Naive B cell (primary cell): ENCODE measurements at regions not wholly inside any gene's neighbourhood (a gene's known extent, or its start where the extent isn't known, plus 50 kb on each side); places are given as distances from the start of the nearest gene placed in this dataset.

Experiments
- ATAC-seq, 2 donors: fragments of 150-1000 bp; cut with Tn5 transposase; 2 replicates each; pipeline ENCODE4 v1.10.0; 2021; ENCODE audit warnings: low read depth in 2 of 2, mild to moderate bottlenecking in 2 of 2, moderate library complexity in 2 of 2
- DNase-seq: peaks from one replicate; pipeline ENCODE4 v3.0.0; 2022
- H3K27ac Mint-ChIP-seq, 6 donors: one replicate each; pipeline ENCODE4 v1.8.0; 2020 to 2022; ENCODE audit warnings: mild to moderate bottlenecking in 6 of 6, mixed read lengths in 6 of 6, moderate library complexity in 5 of 6, inconsistent platforms in 2 of 6
- H3K27me3 Mint-ChIP-seq, 3 donors: one replicate each; pipeline ENCODE4 v1.8.0; 2021 to 2022; ENCODE audit warnings: mixed read lengths in 3 of 3, mild to moderate bottlenecking in 1 of 3
- H3K36me3 Mint-ChIP-seq, 2 donors: one replicate each; pipeline ENCODE4 v1.8.0; 2020 to 2022; ENCODE audit warnings: mixed read lengths in 2 of 2, inconsistent platforms in 1 of 2, mild to moderate bottlenecking in 1 of 2
- H3K4me1 Mint-ChIP-seq, 3 donors: one replicate each; pipeline ENCODE4 v1.8.0; 2020 to 2022; ENCODE audit warnings: mixed read lengths in 3 of 3, inconsistent platforms in 1 of 3, mild to moderate bottlenecking in 1 of 3, moderate library complexity in 1 of 3
- H3K4me3 Mint-ChIP-seq, 8 donors: one replicate each; pipeline ENCODE4 v1.8.0; 2020 to 2022; ENCODE audit warnings: mild to moderate bottlenecking in 8 of 8, mixed read lengths in 8 of 8, moderate library complexity in 8 of 8, inconsistent platforms in 2 of 8
- H3K9me3 Mint-ChIP-seq, 7 donors: one replicate each; pipeline ENCODE4 v1.8.0; 2020 to 2022; ENCODE audit warnings: mixed read lengths in 7 of 7, mild to moderate bottlenecking in 5 of 7, inconsistent platforms in 2 of 7, moderate library complexity in 1 of 7

DNA sequence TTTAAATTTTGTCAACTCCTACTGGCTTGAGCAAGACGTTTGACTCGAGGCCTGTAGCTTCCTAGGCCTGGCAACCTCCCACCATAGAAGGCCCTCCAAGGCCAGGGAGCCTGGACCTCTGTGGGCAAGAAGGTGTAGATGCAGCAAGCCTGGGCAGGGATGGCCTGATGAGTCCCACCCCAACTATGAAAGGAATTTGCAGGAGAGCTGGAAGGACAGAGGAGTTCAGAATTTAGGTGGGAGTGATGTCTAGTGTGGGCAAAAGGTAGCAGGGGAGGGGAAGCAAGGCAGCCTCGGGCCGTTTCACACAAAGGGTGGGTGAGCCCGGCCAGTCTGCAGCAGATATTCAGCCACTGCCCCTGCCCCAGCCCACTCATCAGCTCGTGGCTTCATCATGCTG is 245.2 kb downstream of the CDH26 start:
- H3K36me3 Mint-ChIP-seq, result no peaks in the 10 kb centered on the region
- H3K4me1 Mint-ChIP-seq, result peaks cover 0 to 3% (median 0%) of the 10 kb centered on the region in 3 donors
- peaks cover 0 to 9% (median 8%) of the 10 kb centered on the region in 3 donors for H3K27me3 Mint-ChIP-seq
- DNase-seq, result no peak
- peak overlapping the region in 1 of 6 donors; percentile 40 for H3K27ac Mint-ChIP-seq
- H3K9me3 Mint-ChIP-seq, result peaks cover 0 to 14% (median 5%) of the 10 kb centered on the region in 7 donors
- no peak overlapping the region for H3K4me3 Mint-ChIP-seq
- no peak for ATAC-seq

DNA sequence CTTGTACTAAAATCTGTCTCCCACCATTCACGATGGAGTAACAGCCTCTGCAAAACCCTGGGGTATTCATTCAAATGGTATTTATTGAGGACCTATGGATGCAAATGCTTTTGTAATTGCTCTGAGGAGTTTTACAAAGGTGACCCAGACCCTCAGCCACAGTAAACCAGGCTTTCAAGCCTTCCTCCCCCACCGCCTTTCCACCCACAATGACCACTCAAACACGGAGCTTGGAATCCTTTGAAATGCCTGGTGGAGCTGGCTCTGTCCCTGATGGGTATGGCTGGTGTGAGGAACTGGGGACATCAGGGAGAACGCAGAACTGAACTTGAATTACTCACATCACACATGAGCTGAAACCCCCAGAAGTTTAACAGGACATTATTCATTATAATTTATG is 246.4 kb downstream of the CDH26 start:
- peaks cover 0 to 8% (median 0%) of the 10 kb centered on the region in 3 donors for H3K27me3 Mint-ChIP-seq
- ATAC-seq (no peak), DNase-seq (no peak)
- H3K36me3 Mint-ChIP-seq, result no peaks in the 10 kb centered on the region
- H3K4me3 Mint-ChIP-seq, result no peak overlapping the region
- H3K27ac Mint-ChIP-seq, result no peak overlapping the region
- peaks cover 0 to 2% (median 0%) of the 10 kb centered on the region in 7 donors for H3K9me3 Mint-ChIP-seq
- H3K4me1 Mint-ChIP-seq, result peaks cover 0 to 3% (median 0%) of the 10 kb centered on the region in 3 donors

DNA sequence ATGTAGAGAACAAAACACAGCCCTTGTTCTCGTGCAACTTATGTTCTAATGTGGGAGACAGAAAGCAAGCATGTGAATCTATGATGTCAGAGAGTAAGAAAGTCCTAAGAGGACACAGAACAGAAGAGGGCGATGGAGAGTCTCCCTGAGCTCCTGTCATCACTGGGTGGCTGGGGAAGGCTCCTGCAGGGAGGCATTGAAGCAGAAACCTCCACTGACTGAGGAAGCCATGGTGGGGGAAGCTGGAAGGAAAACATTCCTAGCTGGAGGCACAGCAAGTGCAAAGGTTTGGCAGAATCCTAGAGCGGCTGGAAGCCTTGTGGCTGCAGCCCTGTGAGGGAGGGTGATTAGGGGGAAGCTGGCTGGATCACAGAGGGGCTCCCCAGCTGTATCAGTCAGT is 248.0 kb downstream of the CDH26 start:
- Mint-ChIP-seq H3K27ac (no peak overlapping the region), H3K4me1 (peaks cover 0 to 4% (median 3%) of the 10 kb centered on the region in 3 donors), H3K27me3 (peaks cover 0 to 8% (median 3%) of the 10 kb centered on the region in 3 donors), H3K9me3 (no peaks in the 10 kb centered on the region), H3K36me3 (no peaks in the 10 kb centered on the region), H3K4me3 (no peak overlapping the region)
- DNase-seq (no peak), ATAC-seq (no peak)

DNA sequence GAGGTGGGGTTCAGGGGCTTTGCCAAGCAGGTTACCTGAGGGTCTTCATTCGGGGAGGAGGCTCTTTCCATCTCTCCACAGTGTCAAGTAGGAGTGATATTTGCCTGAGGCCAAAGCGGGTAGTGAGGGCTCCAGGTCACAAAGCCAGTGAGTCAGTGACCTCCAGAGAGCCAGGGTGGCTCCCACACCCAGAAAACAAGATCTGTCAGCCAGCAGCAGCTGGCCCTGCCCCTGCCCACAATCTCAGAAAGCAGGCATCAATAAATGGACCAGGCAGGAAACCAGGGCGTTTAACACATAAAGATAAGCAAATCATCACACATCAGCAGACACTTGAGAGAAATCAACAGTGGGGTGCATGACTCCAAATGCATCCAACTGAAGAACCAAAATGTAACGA is 250.8 kb downstream of the CDH26 start:
- peaks cover 0 to 7% (median 3%) of the 10 kb centered on the region in 3 donors for H3K4me1 Mint-ChIP-seq
- ATAC-seq, result no peak
- H3K36me3 Mint-ChIP-seq, result no peaks in the 10 kb centered on the region
- DNase-seq, result no peak
- H3K4me3 Mint-ChIP-seq, result no peak overlapping the region
- H3K27me3 Mint-ChIP-seq, result peaks cover 0 to 8% (median 4%) of the 10 kb centered on the region in 3 donors
- no peaks in the 10 kb centered on the region for H3K9me3 Mint-ChIP-seq
- H3K27ac Mint-ChIP-seq, result no peak overlapping the region

DNA sequence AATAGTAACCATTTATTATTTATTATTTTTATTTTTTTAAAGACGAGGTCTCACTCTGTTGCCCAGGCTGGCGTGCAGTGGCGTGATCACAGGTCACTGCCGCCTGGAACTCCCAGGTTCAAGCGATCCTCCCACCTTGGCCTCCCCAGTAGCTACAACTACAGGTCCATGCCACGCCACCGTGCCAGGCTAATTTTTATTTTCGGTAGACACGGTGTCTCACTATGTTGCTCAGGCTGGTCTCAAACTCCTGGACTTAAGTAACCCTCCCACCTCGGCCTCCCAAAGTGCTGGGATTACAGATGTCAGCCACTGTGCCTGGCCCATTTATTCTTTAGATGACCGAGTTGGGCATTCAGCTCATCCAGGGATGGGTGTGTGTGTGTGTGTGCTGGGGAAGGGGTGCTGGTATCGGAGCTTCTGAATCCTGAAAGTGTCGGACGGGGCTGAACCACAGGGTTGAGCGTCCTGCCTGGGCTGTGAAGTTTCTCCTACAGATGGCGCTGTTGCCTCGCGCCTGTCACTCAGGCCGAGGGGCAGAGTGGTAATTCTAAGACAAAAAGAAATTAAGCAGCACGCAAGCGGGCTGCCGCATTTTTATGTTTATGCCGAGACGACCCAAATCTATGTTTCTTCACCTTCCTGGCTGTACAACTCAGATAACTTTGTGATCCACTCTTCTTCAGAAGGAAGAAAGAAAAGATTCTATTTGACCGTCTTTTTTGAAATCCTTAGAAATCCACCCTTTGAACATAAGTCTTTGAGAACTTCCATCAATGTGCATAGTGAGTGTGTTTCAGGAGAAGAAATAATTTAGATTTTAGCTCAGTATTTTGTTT is 252.8 kb downstream of the CDH26 start:
- Mint-ChIP-seq H3K36me3 (no peaks in the 10 kb centered on the region), H3K27ac (no peak overlapping the region), H3K4me1 (peaks cover 0 to 7% (median 3%) of the 10 kb centered on the region in 3 donors), H3K27me3 (peaks cover 0 to 8% (median 5%) of the 10 kb centered on the region in 3 donors), H3K4me3 (no peak overlapping the region), H3K9me3 (no peaks in the 10 kb centered on the region)
- ATAC-seq (no peak), DNase-seq (no peak)

DNA sequence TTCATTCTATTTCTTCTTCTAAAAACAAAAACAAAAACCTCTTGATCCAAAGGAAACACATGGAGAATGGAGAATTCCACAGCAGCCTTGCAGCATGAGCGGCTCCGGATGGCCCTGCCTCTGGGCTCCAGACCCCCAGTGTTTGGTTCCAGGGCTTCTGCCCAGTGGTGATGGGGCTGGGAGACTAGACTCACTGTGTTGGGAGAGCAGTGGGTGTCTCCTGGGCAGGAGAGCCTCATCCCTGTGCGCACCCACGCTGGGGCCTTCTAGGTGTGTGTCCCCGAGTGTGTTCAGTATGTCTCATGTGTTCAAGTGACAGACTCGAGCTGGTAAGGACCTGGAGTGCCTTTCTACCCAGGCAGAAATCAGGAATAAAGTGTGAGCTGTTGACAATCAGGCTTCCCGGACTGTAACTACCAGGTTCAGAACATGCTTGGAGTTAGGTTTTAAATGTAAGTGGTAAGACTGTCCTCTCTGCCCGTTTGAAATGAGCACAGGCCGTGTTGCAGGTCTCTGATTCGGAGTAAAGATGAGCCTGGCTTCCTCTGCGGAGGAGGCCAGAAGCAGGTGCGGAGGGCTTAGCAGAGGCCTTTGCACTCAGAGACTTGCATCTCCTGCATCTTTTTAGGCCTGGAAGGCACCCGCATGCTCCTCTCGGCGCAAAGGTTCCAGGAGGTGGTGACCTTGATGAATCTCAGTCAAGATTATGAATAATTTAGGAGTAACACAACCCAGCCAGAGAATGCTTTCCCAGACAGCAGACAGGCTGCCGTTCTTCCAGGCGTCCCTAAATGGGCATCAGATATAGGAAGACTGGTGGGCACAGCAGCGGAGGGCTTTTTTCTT is 253.6 kb downstream of the CDH26 start:
- no peaks in the 10 kb centered on the region for H3K36me3 Mint-ChIP-seq

DNA sequence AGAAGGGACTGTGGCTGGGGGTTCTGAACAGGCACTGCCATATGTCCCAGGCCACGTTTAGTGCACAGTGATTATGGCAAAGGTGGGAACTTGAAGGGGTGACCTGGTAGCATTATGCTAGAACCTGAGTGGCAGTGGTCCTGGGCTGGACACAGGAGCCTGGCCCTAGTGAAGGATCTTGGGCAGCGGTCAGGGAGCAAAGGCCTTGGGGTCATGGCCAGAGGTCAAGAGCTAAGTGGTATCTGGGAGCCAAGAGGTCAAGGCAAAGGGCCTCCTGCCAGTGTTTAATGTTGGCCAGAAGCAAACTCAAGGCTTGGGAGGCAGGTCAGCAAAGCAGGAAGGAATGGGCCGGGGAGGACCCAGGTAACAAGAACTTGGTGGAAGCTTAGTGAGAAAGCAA is 254.5 kb downstream of the CDH26 start:
- H3K27me3 Mint-ChIP-seq, result peaks cover 0 to 12% (median 0%) of the 10 kb centered on the region in 3 donors
- no peak overlapping the region for H3K27ac Mint-ChIP-seq
- DNase-seq, result no peak
- ATAC-seq, result no peak
- H3K4me3 Mint-ChIP-seq, result no peak overlapping the region
- H3K9me3 Mint-ChIP-seq, result no peaks in the 10 kb centered on the region
- H3K36me3 Mint-ChIP-seq, result no peaks in the 10 kb centered on the region
- peaks cover 0 to 7% (median 0%) of the 10 kb centered on the region in 3 donors for H3K4me1 Mint-ChIP-seq

More for the DNA sequence above, 253.6 kb downstream of the CDH26 start:
- H3K4me1 Mint-ChIP-seq, result peaks cover 0 to 7% (median 0%) of the 10 kb centered on the region in 3 donors
- no peak overlapping the region for H3K4me3 Mint-ChIP-seq
- no peak for ATAC-seq
- H3K27ac Mint-ChIP-seq, result no peak overlapping the region
- H3K27me3 Mint-ChIP-seq, result peaks cover 0 to 12% (median 0%) of the 10 kb centered on the region in 3 donors
- DNase-seq, result no peak
- no peaks in the 10 kb centered on the region for H3K9me3 Mint-ChIP-seq

DNA sequence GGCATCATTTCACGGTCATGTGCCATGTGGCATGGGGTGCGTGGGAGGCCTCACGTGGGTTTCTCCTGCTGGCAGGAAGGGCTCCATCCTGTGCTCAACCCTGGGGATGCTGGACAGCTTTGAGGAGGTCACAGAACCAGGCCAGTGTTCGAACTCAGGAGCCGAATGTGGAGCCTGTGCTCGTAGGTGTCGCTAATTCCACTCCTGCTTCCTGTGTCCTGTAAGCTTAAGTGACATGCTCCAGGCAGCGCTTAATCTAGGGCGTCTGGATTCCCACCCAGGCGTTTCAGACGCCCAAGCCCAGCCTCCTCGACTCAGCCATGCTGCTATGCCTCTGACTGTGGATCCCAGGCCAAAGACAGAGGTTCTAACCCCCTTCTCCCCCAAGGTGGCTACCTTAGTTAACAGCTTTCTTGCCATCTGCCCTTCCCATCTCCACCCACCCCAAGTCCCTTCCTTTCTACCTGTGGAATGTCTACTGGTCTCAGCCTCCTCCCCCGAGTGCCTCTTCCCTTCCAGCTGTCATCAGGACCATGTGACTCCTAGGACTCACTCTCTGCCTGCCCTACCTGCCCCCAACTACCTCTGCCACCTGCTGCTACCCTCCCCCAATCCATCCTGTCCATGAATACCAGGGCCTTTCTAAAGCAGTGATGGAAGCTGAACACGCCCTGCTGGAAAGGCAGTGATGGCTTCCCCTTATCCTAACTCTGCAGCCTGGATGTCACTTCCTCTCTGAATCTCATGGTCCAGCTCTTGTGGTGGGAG is 255.1 kb downstream of the CDH26 start:
- Mint-ChIP-seq H3K27ac (no peak overlapping the region), H3K9me3 (no peaks in the 10 kb centered on the region), H3K27me3 (peaks cover 0 to 12% (median 0%) of the 10 kb centered on the region in 3 donors), H3K4me3 (no peak overlapping the region), H3K36me3 (no peaks in the 10 kb centered on the region), H3K4me1 (peaks cover 0 to 7% (median 0%) of the 10 kb centered on the region in 3 donors)
- DNase-seq (no peak), ATAC-seq (no peak)

DNA sequence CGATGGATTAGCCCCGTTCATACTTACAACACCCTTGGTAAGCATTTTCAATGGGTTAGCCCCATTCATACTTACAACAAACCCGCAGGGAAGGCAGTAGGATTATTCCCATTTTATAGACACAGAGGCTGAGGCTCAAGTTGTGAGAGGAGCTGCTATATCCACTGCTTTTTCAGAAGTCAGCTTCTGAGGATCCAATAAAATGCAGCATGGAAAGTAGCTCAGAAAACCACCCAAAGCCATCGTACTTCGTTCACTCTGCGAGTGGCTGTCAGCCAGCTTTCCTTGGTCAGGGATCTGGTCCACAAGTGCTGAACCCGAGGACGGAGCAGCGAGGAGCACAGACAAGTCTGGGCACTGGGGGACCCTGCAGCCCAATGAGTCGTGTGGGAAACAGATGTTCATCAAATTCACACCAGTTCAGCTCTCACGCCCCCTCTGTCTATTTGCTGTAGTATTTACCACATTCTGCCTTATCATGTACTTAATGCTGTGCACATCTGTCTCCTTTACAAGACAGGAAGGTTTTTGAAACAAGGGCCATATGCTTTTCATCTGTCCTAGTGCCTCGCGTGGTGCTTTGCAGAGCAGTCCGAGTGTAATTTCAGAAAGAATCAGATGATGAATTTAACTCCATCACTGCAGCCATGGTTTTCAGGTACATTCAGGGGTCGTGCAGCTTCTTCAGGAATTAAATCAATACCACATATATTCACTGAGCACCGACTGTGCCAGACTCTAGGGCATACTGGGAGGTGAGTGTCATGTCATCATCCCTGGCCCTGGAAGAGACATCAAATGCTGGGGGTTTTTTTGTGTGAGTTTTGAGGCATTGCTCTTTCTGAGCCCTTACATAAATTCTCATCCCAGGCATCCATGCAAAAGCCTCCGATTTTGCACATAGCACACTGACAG is 256.9 kb downstream of the CDH26 start:
- Mint-ChIP-seq H3K27me3 (peaks cover 0 to 12% (median 0%) of the 10 kb centered on the region in 3 donors), H3K9me3 (no peaks in the 10 kb centered on the region), H3K4me3 (no peak overlapping the region), H3K4me1 (peaks cover 0 to 7% (median 0%) of the 10 kb centered on the region in 3 donors), H3K27ac (no peak overlapping the region), H3K36me3 (no peaks in the 10 kb centered on the region)
- DNase-seq (no peak), ATAC-seq (no peak)

DNA sequence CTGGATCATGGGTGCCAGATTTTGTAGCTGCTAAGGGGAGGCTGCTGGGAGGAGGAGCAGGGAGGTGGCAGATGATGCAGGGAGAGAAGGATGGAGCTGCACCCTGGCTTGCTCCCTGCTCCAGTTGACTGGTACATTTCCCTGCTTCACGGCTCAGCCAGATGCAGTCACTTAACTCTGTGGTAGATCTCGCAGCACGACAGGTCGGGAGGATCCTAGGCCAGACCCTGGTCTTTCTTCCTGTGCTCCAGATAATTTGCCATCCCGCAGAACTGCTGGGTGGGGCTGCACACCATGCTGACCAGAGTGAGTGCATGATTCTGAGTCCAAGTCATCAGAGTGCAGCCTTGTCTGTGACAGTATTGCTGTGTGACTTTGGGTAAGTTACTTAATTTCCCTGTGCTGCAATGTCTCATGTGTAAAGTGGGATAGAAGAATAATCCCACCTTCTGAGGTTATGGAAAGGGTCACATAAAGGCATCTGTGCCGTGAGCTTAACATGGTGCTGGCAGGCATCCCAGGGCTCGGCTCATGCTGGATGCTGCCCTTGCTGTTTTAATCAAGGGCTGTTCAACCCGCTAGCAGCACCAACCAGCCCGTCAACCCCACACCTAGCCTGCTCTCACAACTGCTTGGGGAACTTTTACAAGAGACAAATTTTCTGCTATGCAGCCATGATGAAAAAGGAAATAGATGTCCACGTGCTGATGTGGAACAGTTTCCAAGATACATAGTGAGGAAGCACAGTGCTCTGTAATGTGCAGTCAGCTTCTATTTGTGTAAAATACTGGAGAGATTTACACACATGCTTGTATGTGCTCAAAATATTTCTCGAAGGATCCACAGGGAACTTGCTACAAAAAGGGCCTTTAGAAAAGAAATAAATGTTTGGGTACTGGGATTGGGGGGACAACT is 257.9 kb downstream of the CDH26 start:
- Mint-ChIP-seq H3K36me3 (no peaks in the 10 kb centered on the region), H3K27ac (no peak overlapping the region)
- no peak for ATAC-seq

DNA sequence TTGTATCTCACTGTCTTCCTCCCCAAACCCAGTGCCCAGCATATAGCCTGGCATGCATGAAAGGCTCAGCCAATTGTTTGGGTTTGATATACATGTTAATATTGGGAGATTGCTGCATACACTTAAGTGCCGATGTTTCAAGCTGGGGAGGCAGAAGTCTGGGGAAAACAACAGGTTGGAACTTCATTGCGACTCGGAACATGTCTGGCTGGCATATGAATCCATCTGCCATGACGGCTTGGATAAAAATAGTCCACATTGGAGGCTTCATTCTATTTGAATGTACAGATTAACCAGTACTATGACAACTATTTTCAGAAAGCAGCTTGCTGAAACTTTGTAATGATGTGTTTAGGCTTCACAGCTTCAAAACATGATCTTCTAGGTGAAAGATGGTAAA is 261.0 kb downstream of the CDH26 start:
- H3K4me3 Mint-ChIP-seq, result no peak overlapping the region
- peaks cover 0 to 8% (median 4%) of the 10 kb centered on the region in 3 donors for H3K27me3 Mint-ChIP-seq

More for the DNA sequence above, 257.9 kb downstream of the CDH26 start:
- H3K4me1 Mint-ChIP-seq, result peaks cover 0 to 5% (median 0%) of the 10 kb centered on the region in 3 donors
- no peak for DNase-seq
- no peaks in the 10 kb centered on the region for H3K9me3 Mint-ChIP-seq
- H3K27me3 Mint-ChIP-seq, result peaks cover 0 to 11% (median 0%) of the 10 kb centered on the region in 3 donors
- H3K4me3 Mint-ChIP-seq, result no peak overlapping the region

More for the DNA sequence above, 261.0 kb downstream of the CDH26 start:
- Mint-ChIP-seq H3K36me3 (no peaks in the 10 kb centered on the region), H3K27ac (no peak overlapping the region), H3K9me3 (no peaks in the 10 kb centered on the region), H3K4me1 (no peaks in the 10 kb centered on the region)
- ATAC-seq, result no peak
- DNase-seq, result no peak
